ENCODE measurements at regions not wholly inside any gene's neighbourhood (a gene's known extent, or its start where the extent isn't known, plus 50 kb on each side); places are given as distances from the start of the nearest gene placed in this dataset.
"Not testable (repeated sequence)": the region's sequence is repeated elsewhere in the genome, so short reads cannot be mapped to it uniquely, and the experiment has no call there.

DNA sequence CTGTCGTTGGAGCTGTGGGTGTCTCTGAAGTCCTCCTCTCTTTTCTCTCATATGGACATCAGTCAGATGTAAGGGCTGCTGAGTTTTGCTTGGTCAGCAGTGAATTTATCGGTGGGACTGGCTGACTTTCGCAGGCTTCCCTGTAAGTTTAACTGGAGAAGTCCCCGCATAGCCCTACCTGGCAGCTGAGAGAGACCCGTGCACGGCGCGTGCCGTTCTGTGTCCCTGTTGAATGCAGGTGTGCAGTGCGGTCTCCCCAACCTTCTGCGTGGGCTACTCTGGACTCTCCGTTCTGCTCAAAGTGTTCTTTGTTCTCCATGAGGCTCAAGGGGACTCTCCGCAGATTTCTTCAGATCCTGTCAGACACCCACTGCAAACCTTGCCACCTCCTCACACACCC is 252.9 kb downstream of the COL4A1 start:
- no peak overlapping the region for H3K4me3 ChIP-seq (ENCODE audit: low read length in 2 of 2)
- no peak overlapping the region for H3K27ac ChIP-seq (ENCODE audit: low read depth in 1 of 2, low read length in 2 of 2)
- H3K4me1 ChIP-seq (ENCODE audit: control insufficient read depth in 1 of 2, insufficient read depth in 2 of 2, low read length in 2 of 2), result no peaks in the 10 kb centered on the region
- 94 to 97% methylated on average over 13 of the region's 13 CpGs for WGBS, 2 donors
- peaks cover 0 to 2% of the 10 kb centered on the region in 2 donors for H3K36me3 ChIP-seq (ENCODE audit: control insufficient read depth in 1 of 2, insufficient read depth in 2 of 2, low read length in 1 of 2)
- intact Hi-C loops (cut with DNase I), result no loop called here
- peaks cover 5% of the 10 kb centered on the region for H3K9me3 ChIP-seq (ENCODE audit: control insufficient read depth, low read length)
- ATAC-seq (ENCODE audit: low FRiP score) (no peak), DNase-seq (no peak)
- H3K27me3 ChIP-seq (ENCODE audit: control insufficient read depth in 1 of 2, insufficient read depth in 2 of 2, low read length in 1 of 2), result no peaks in the 10 kb centered on the region

DNA sequence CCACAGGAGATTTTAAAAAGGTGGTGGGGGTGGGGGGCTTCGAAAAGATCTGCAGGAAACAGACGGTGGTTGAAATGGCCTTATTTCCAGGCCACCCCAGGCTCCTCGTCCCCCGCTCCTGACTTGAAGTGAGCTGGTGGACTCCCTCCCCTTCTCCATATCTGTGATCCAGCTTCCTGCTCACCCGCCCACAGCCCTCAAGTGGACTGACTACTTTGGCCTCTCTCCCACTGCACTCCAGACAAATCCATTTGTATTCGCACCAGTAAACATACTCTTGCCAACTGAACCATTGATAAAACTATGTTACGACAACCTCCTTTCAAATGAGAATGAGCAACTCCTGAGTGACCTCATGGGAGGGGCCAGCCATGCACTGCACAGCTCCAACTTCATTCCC is 259.5 kb downstream of the COL4A1 start:
- DNase-seq, result peak in 1 of 2 donors; percentile 81
- intact Hi-C loops (cut with DNase I), result no loop called here

DNA sequence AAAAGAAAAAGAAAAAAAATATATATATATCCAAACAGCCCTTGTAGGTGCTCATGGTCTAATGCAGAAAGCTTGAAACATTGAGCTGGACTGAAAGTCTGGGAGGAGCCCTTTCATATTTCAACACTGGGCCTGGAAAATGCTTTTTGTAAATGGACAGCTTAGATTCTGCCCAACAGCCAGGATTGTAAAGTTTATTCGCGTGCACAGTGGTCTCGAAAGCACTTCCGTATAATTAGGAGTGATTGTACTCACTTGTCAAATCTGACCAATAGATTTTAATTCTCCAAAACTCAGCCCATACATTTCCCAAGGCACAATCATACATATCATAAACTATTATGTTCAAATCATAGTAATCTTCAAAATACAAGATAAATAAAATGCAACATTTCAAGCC is 260.1 kb downstream of the COL4A1 start:
- Histone ChIP-seq H3K36me3 (ENCODE audit: control insufficient read depth in 1 of 2, insufficient read depth in 2 of 2, low read length in 1 of 2) (no peaks in the 10 kb centered on the region), H3K9me3 (ENCODE audit: control insufficient read depth, low read length) (no peaks in the 10 kb centered on the region), H3K27me3 (ENCODE audit: control insufficient read depth in 1 of 2, insufficient read depth in 2 of 2, low read length in 1 of 2) (no peaks in the 10 kb centered on the region), H3K4me3 (ENCODE audit: low read length in 2 of 2) (no peak overlapping the region), H3K4me1 (ENCODE audit: control insufficient read depth in 1 of 2, insufficient read depth in 2 of 2, low read length in 2 of 2) (no peaks in the 10 kb centered on the region), H3K27ac (ENCODE audit: low read depth in 1 of 2, low read length in 2 of 2) (no peak overlapping the region)
- 79 to 80% methylated on average over 4 of the region's 4 CpGs for WGBS, 2 donors
- no peak for ATAC-seq (ENCODE audit: low FRiP score)
- no peak for DNase-seq
- intact Hi-C loops (cut with DNase I), result no loop called here

More for the DNA sequence above, 259.5 kb downstream of the COL4A1 start:
- Histone ChIP-seq H3K27ac (ENCODE audit: low read depth in 1 of 2, low read length in 2 of 2) (peak overlapping the region in 1 of 2 donors; percentile 32), H3K27me3 (ENCODE audit: control insufficient read depth in 1 of 2, insufficient read depth in 2 of 2, low read length in 1 of 2) (no peaks in the 10 kb centered on the region), H3K9me3 (ENCODE audit: control insufficient read depth, low read length) (no peaks in the 10 kb centered on the region), H3K4me3 (ENCODE audit: low read length in 2 of 2) (no peak overlapping the region), H3K4me1 (ENCODE audit: control insufficient read depth in 1 of 2, insufficient read depth in 2 of 2, low read length in 2 of 2) (no peaks in the 10 kb centered on the region), H3K36me3 (ENCODE audit: control insufficient read depth in 1 of 2, insufficient read depth in 2 of 2, low read length in 1 of 2) (no peaks in the 10 kb centered on the region)
- ATAC-seq (ENCODE audit: low FRiP score), result peak; percentile 92
- 0 to 4% methylated on average over 7 of the region's 7 CpGs for WGBS, 2 donors

DNA sequence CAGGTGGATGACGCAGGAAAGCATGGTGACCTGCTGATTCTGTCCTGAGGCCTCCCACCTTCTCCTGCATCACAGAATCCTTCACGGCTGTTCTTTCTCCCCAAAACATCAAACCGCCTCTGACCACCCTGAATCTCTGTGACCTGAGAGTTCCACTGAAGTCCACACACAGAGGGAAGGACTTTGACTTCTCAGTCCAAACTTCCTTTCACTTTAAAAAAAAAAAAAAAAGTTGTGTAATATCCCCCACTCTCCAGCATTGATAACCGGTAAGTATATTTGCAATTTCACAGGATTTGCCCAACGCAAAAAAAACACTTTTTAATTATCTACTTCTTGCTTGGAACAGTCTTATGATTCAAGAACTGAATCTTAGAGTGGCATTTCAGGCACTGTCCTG is 259.5 kb upstream of the IRS2 start:
- H3K27ac ChIP-seq (ENCODE audit: low read depth in 1 of 2, low read length in 2 of 2), result no peak overlapping the region
- ATAC-seq (ENCODE audit: low FRiP score) (no peak), DNase-seq (no peak)
- no peaks in the 10 kb centered on the region for H3K36me3 ChIP-seq (ENCODE audit: control insufficient read depth in 1 of 2, insufficient read depth in 2 of 2, low read length in 1 of 2)
- WGBS, 2 donors, result 94% methylated on average over 5 of the region's 5 CpGs
- no peak overlapping the region for H3K4me3 ChIP-seq (ENCODE audit: low read length in 2 of 2)
- H3K4me1 ChIP-seq (ENCODE audit: control insufficient read depth in 1 of 2, insufficient read depth in 2 of 2, low read length in 2 of 2), result no peaks in the 10 kb centered on the region
- H3K9me3 ChIP-seq (ENCODE audit: control insufficient read depth, low read length), result no peaks in the 10 kb centered on the region
- no peaks in the 10 kb centered on the region for H3K27me3 ChIP-seq (ENCODE audit: control insufficient read depth in 1 of 2, insufficient read depth in 2 of 2, low read length in 1 of 2)
- intact Hi-C loops (cut with DNase I), result no loop called here

DNA sequence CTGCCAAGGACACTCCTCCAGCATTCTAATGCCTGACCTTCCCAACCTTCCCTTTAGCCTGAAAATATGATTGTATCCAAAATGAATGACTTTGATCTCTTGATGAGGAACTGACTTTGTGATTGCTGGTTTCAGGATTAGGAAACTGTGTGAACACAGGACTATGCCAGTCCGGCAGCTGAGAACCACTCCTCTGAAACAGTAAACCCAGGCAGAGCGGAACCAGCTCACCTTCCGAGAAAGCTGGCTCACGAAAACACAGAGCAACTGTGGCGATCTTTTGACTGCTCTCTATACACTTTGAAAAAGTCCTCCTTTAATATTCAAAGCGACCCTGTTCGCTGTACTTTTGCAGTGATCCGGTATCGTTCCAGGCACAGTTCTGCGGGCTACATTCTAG is 258.8 kb upstream of the IRS2 start:
- WGBS, 2 donors, result 96 to 97% methylated on average over 10 of the region's 10 CpGs
- intact Hi-C loops (cut with DNase I), result no loop called here

DNA sequence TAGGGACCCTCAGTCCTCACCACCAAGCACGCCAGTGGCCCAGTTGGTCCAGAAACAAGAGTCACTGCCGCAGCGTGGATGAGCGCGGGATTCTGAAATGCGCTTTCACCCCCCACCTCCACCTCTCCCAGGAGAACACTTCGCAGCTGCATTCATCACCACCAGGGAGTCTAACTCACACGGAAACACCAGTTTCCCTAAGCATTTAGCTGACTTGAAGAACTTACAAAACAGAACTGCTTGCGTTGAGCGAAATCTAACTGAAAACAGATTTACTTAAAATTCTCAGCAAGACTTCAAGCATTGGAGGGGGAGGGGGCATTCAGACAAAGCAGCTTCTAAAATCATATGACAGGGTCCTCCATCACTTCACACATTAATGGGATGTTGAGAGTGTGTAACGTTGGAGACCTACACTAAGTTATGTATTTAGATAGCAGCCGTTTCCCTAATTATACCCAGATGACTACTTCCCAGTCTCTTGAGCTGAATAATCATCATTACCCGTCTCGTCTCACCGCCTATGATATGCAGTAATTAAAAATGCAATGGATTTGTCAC is 258.2 kb upstream of the IRS2 start:
- no peak overlapping the region for H3K27ac ChIP-seq (ENCODE audit: low read depth in 1 of 2, low read length in 2 of 2)
- no peak for ATAC-seq (ENCODE audit: low FRiP score)
- no peak for DNase-seq
- no peaks in the 10 kb centered on the region for H3K27me3 ChIP-seq (ENCODE audit: control insufficient read depth in 1 of 2, insufficient read depth in 2 of 2, low read length in 1 of 2)
- 77 to 81% methylated on average over 15 of the region's 15 CpGs for WGBS, 2 donors
- H3K4me1 ChIP-seq (ENCODE audit: control insufficient read depth in 1 of 2, insufficient read depth in 2 of 2, low read length in 2 of 2), result no peaks in the 10 kb centered on the region
- intact Hi-C loops (cut with DNase I), result no loop called here
- H3K9me3 ChIP-seq (ENCODE audit: control insufficient read depth, low read length), result no peaks in the 10 kb centered on the region
- no peaks in the 10 kb centered on the region for H3K36me3 ChIP-seq (ENCODE audit: control insufficient read depth in 1 of 2, insufficient read depth in 2 of 2, low read length in 1 of 2)
- H3K4me3 ChIP-seq (ENCODE audit: low read length in 2 of 2), result no peak overlapping the region

More for the DNA sequence above, 258.8 kb upstream of the IRS2 start:
- H3K4me1 ChIP-seq (ENCODE audit: control insufficient read depth in 1 of 2, insufficient read depth in 2 of 2, low read length in 2 of 2), result no peaks in the 10 kb centered on the region
- no peak overlapping the region for H3K4me3 ChIP-seq (ENCODE audit: low read length in 2 of 2)
- no peaks in the 10 kb centered on the region for H3K36me3 ChIP-seq (ENCODE audit: control insufficient read depth in 1 of 2, insufficient read depth in 2 of 2, low read length in 1 of 2)
- no peaks in the 10 kb centered on the region for H3K9me3 ChIP-seq (ENCODE audit: control insufficient read depth, low read length)
- DNase-seq, result no peak
- H3K27ac ChIP-seq (ENCODE audit: low read depth in 1 of 2, low read length in 2 of 2), result no peak overlapping the region
- ATAC-seq (ENCODE audit: low FRiP score), result no peak
- no peaks in the 10 kb centered on the region for H3K27me3 ChIP-seq (ENCODE audit: control insufficient read depth in 1 of 2, insufficient read depth in 2 of 2, low read length in 1 of 2)

DNA sequence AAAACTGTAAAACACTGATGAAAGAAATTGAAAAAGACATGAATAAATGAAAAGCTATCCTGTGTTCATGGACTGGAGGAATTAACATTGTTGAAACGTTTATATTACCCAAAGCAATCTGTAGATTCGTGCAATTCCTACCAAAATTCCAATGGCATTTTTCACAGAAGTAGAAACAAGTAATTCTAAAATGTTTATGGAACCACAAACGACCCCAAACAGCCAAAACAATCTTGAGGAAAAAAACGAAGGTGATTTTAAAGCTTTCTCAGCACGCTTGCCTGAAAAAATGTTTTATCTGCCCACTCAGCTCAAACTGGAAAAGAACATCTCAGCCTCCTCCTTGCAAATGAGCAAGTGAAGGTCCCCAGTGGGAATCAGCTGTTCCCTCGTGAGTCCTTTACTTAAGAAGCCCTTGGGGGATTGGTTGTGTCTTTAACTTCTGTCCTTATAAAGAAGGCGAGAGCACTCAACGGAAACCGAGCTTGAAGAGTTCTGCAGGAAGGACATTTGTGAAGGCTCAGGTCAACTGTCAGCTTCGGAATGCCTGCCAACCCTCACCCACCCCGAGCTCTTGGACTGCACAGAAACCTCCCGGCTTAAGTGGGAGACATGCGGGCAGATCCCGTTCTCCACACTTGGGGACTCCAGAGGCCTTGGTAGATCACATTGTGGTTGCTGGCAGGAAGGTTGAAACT is 256.0 kb upstream of the IRS2 start:
- no peaks in the 10 kb centered on the region for H3K27me3 ChIP-seq (ENCODE audit: control insufficient read depth in 1 of 2, insufficient read depth in 2 of 2, low read length in 1 of 2)
- no peak overlapping the region for H3K27ac ChIP-seq (ENCODE audit: low read depth in 1 of 2, low read length in 2 of 2)
- no peaks in the 10 kb centered on the region for H3K4me1 ChIP-seq (ENCODE audit: control insufficient read depth in 1 of 2, insufficient read depth in 2 of 2, low read length in 2 of 2)
- intact Hi-C loops (cut with DNase I), result no loop called here
- H3K4me3 ChIP-seq (ENCODE audit: low read length in 2 of 2), result no peak overlapping the region
- no peaks in the 10 kb centered on the region for H3K36me3 ChIP-seq (ENCODE audit: control insufficient read depth in 1 of 2, insufficient read depth in 2 of 2, low read length in 1 of 2)
- H3K9me3 ChIP-seq (ENCODE audit: control insufficient read depth, low read length), result no peaks in the 10 kb centered on the region
- ATAC-seq (ENCODE audit: low FRiP score), result no peak
- DNase-seq, result no peak
- WGBS, 2 donors, result 57 to 58% methylated on average over 14 of the region's 14 CpGs

DNA sequence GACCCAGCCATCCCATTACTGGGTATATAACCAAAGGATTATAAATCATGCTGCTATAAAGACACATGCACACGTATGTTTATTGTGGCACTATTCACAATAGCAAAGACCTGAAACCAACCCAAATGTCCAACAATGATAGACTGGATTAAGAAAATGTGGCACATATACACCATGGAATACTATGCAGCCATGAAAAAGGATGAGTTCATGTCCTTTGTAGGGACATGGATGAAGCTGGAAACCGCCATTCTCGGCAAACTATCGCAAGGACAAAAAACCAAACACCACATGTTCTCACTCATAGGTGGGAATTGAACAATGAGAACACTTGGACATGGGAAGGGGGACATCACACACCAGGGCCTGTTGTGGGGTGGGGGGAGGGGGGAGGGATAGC is 255.3 kb upstream of the IRS2 start:
- H3K27ac ChIP-seq (ENCODE audit: low read depth in 1 of 2, low read length in 2 of 2); H3K4me3 ChIP-seq (ENCODE audit: low read length in 2 of 2); DNase-seq; intact Hi-C loops (cut with DNase I); H3K27me3 ChIP-seq (ENCODE audit: control insufficient read depth in 1 of 2, insufficient read depth in 2 of 2, low read length in 1 of 2); H3K9me3 ChIP-seq (ENCODE audit: control insufficient read depth, low read length); H3K4me1 ChIP-seq (ENCODE audit: control insufficient read depth in 1 of 2, insufficient read depth in 2 of 2, low read length in 2 of 2); ATAC-seq (ENCODE audit: low FRiP score); H3K36me3 ChIP-seq (ENCODE audit: control insufficient read depth in 1 of 2, insufficient read depth in 2 of 2, low read length in 1 of 2): not testable (repeated sequence)
- 97% methylated on average over 4 of the region's 4 CpGs for WGBS, 2 donors

DNA sequence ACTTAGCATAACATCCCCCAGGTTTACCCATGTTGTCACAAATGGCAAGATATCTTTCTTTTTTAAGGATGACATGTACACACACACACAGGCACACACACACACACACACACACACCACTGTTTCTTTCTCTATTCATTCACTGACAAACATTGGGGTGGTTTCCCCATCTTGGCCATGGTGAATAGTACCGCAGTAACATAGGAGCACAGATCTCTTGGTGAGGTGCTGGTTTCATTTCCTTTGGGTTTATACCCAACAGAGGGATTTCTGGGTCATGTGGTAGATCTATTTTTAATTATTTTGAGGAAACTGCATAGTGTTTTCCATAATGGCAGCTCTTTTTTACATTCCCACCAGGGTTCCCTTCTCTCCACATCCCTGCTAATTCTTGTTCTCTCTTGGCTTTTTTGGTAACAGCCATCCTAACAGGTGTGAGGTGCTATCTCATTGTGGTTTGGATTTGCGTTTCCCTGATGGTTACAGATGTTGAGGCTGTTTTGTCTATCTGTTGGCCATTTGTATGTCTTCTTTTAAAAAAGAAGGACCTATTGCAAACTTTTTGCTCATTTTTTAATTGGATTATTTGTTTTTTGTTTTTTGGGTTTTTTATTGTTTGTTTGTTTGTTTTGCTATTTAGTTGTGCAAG is 251.7 kb upstream of the IRS2 start:
- Histone ChIP-seq H3K27ac (ENCODE audit: low read depth in 1 of 2, low read length in 2 of 2) (no peak overlapping the region), H3K36me3 (ENCODE audit: control insufficient read depth in 1 of 2, insufficient read depth in 2 of 2, low read length in 1 of 2) (no peaks in the 10 kb centered on the region), H3K9me3 (ENCODE audit: control insufficient read depth, low read length) (no peaks in the 10 kb centered on the region), H3K4me1 (ENCODE audit: control insufficient read depth in 1 of 2, insufficient read depth in 2 of 2, low read length in 2 of 2) (no peaks in the 10 kb centered on the region), H3K27me3 (ENCODE audit: control insufficient read depth in 1 of 2, insufficient read depth in 2 of 2, low read length in 1 of 2) (no peaks in the 10 kb centered on the region), H3K4me3 (ENCODE audit: low read length in 2 of 2) (no peak overlapping the region)
- DNase-seq (no peak), ATAC-seq (ENCODE audit: low FRiP score) (no peak)
- intact Hi-C loops (cut with DNase I), result no loop called here
- whole genome bisulfite sequencing, 2 donors, result 92 to 96% methylated on average over 2 of the region's 2 CpGs

Data from aorta (tissue), 5 donors.